GM19035 (cell line): ENCODE measurements at regions not wholly inside any gene's neighbourhood (a gene's known extent, or its start where the extent isn't known, plus 50 kb on each side); places are given as distances from the start of the nearest gene placed in this dataset.
"Not testable (repeated sequence)": the region's sequence is repeated elsewhere in the genome, so short reads cannot be mapped to it uniquely, and the experiment has no call there.

Experiments used
- ATAC-seq: cut with Tn5 transposase; IDR thresholded peaks from one replicate; pipeline ENCODE4 v1.9.1; 2021; ENCODE audit not compliant: unreplicated experiment

GRCh38 chr1:25134307-25134706, 98.0 kb downstream of the SYF2 start:
- ATAC-seq = no peak

GRCh38 chr1:25131794-25132193, 100.5 kb downstream of the SYF2 start:
- no peak for ATAC-seq

- ATAC-seq = no peak
Measured at GRCh38 chr1:25130895-25131294, 101.4 kb downstream of the SYF2 start.

- ATAC-seq = no peak
Measured at GRCh38 chr1:25129380-25129779, 102.9 kb downstream of the SYF2 start.

- peak; percentile 66 for ATAC-seq
Measured at GRCh38 chr1:25128121-25128621, 104.1 kb downstream of the SYF2 start.

- no peak for ATAC-seq
Measured at GRCh38 chr1:25126562-25126961, 105.7 kb downstream of the SYF2 start.

- no peak for ATAC-seq
Measured at GRCh38 chr1:25123551-25123950, 108.8 kb downstream of the SYF2 start.

- no peak for ATAC-seq
Measured at GRCh38 chr1:25122747-25123146, 109.6 kb downstream of the SYF2 start.

- ATAC-seq = no peak
Measured at GRCh38 chr1:25120281-25120680, 112.0 kb downstream of the SYF2 start.

GRCh38 chr1:25118546-25118945, 113.8 kb downstream of the SYF2 start:
- no peak for ATAC-seq

- ATAC-seq = no peak
Measured at GRCh38 chr1:25117233-25117823, 115.0 kb downstream of the SYF2 start.

- no peak for ATAC-seq
Measured at GRCh38 chr1:25116832-25117231, 115.5 kb downstream of the SYF2 start.

GRCh38 chr1:25116117-25116516, 116.2 kb downstream of the SYF2 start:
- ATAC-seq = not testable (repeated sequence)

- no peak for ATAC-seq
Measured at GRCh38 chr1:25113731-25114130, 118.6 kb downstream of the SYF2 start.

- ATAC-seq = no peak
Measured at GRCh38 chr1:25113086-25113485, 119.2 kb downstream of the SYF2 start.

- ATAC-seq = no peak
Measured at GRCh38 chr1:25112400-25112799, 119.9 kb downstream of the SYF2 start.

- no peak for ATAC-seq
Measured at GRCh38 chr1:25111706-25112105, 120.6 kb downstream of the SYF2 start.

GRCh38 chr1:25110485-25110884, 121.8 kb downstream of the SYF2 start:
- no peak for ATAC-seq

- ATAC-seq = no peak
Measured at GRCh38 chr1:25110036-25110435, 122.3 kb downstream of the SYF2 start.

GRCh38 chr1:25109531-25109951, 122.8 kb downstream of the SYF2 start:
- no peak for ATAC-seq

- no peak for ATAC-seq
Measured at GRCh38 chr1:25107643-25108010, 124.7 kb downstream of the SYF2 start.

- no peak for ATAC-seq
Measured at GRCh38 chr1:25106976-25107642, 125.2 kb downstream of the SYF2 start.

GRCh38 chr1:25106352-25106751, 126.0 kb downstream of the SYF2 start:
- ATAC-seq = no peak
